Caco-2 (cell line): ENCODE measurements at regions not wholly inside any gene's neighbourhood (a gene's known extent, or its start where the extent isn't known, plus 50 kb on each side); places are given as distances from the start of the nearest gene placed in this dataset.

Experiments used
- BruUV-seq: library from RNA; stranded (reverse); fragments of 400-500 nt; replicated peaks from 2 replicates; lab custom pipeline; 2021; lab: Mats Ljungman, UMichigan
- CTCF ChIA-PET: fragments of 300-600 bp; sonication (Branson Sonifier 250); formaldehyde crosslinking; loops from one replicate; lab custom pipeline; 2022; ENCODE audit warnings: antibody characterized with exemption; lab: Charles Lee
- POLR2A ChIA-PET: fragments of 300-600 bp; sonication (Branson Sonifier 250); formaldehyde crosslinking; loops from one replicate; lab custom pipeline; 2022; ENCODE audit warnings: antibody characterized with exemption; lab: Charles Lee
- DNase-seq, 2 experiments: peaks; one replicate each; pipeline versions ENCODE4 v3.0.0 to v3.0.0-alpha.2; 2020 to 2022
- H3K27me3 ChIP-seq: replicated peaks from 2 replicates; pipeline ENCODE4 v1.6.0; 2011; ENCODE audit warnings: low read length; ENCODE audit not compliant: control insufficient read depth, insufficient read depth
- H3K36me3 ChIP-seq: 2 replicates; pipeline ENCODE4 v1.5.1; 2011; ENCODE audit warnings: low read length; ENCODE audit not compliant: control insufficient read depth, insufficient read depth
- H3K4me1 ChIP-seq: fragments of 250-450 bp; sonication (Bioruptor Pico); 2 replicates; pipeline ENCODE4 v1.5.1; 2020; ENCODE audit warnings: mild to moderate bottlenecking
- H3K4me3 ChIP-seq: 2 replicates; pipeline ENCODE4 v1.5.1; 2011; ENCODE audit warnings: low read depth, mild to moderate bottlenecking, control low read depth, low read length
- H3K9me3 ChIP-seq: fragments of 250-450 bp; sonication (Bioruptor Pico); 2 replicates; pipeline ENCODE4 v1.5.1; 2020; ENCODE audit warnings: mild to moderate bottlenecking, moderate library complexity
- H3K27ac Mint-ChIP-seq: one replicate; pipeline ENCODE4 v1.8.0; 2022; ENCODE audit warnings: mixed read lengths; ENCODE audit not compliant: unreplicated experiment
- H3K27me3 Mint-ChIP-seq: one replicate; pipeline ENCODE4 v1.8.0; 2022; ENCODE audit warnings: mixed read lengths; ENCODE audit not compliant: insufficient read depth, unreplicated experiment
- H3K36me3 Mint-ChIP-seq: one replicate; pipeline ENCODE4 v1.8.0; 2022; ENCODE audit warnings: mild to moderate bottlenecking, mixed read lengths; ENCODE audit not compliant: insufficient read depth, unreplicated experiment
- H3K4me1 Mint-ChIP-seq: one replicate; pipeline ENCODE4 v1.8.0; 2022; ENCODE audit warnings: low read depth, mixed read lengths; ENCODE audit not compliant: unreplicated experiment
- H3K4me3 Mint-ChIP-seq: one replicate; pipeline ENCODE4 v1.8.0; 2022; ENCODE audit warnings: mild to moderate bottlenecking, moderate library complexity, mixed read lengths; ENCODE audit not compliant: unreplicated experiment
- H3K9me3 Mint-ChIP-seq: one replicate; pipeline ENCODE4 v1.8.0; 2022; ENCODE audit warnings: mixed read lengths; ENCODE audit not compliant: unreplicated experiment
- CTCF ChIP-seq, 2 experiments: fragments of 200-600 bp in 1 of 2; IDR thresholded peaks; 1 replicate in 1 of 2; 2 replicates in 1 of 2; pipeline versions ENCODE4 v1.5.1 to v1.8.0; 2011 to 2022; ENCODE audit warnings: antibody characterized with exemption in 1 of 2, control low read depth in 1 of 2, inconsistent platforms in 1 of 2, low read depth in 1 of 2, low read length in 1 of 2, mild to moderate bottlenecking in 1 of 2, moderate library complexity in 1 of 2; ENCODE audit not compliant: insufficient read depth in 1 of 2, severe bottlenecking in 1 of 2, unreplicated experiment in 1 of 2
- intact Hi-C: fragments of 100-400 bp; cut with micrococcal nuclease; formaldehyde crosslinking; loops from one replicate; pipeline ENCODE4 v1.10.0; 2022; ENCODE audit not compliant: unreplicated experiment

DNA sequence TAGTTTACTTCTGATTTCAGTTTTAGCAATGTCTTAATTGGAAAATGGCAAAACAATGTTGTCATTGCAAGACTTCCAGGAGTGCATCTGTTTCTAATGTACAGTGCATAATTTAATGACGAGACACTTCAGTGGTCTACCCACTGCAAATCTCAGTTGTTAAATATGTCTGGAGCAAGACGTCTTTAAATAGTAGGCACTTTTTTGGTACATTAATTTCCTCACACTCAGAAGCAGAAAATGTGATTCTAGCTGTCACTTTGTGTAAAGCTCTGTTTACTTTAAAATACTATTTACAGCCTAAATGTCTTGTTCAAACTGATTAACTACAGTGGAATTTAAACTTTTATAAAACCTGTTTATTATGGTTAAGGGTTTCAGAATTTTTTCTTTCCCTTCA lies 815.5 kb downstream of the TLE1 start:
- Histone ChIP-seq H3K27me3 (no peaks in the 10 kb centered on the region), H3K4me3 (no peak overlapping the region), H3K4me1 (no peaks in the 10 kb centered on the region), H3K9me3 (no peaks in the 10 kb centered on the region), H3K36me3 (no peaks in the 10 kb centered on the region)
- ChIA-PET POLR2A (no interaction called here), CTCF (no interaction called here)
- Mint-ChIP-seq H3K4me1 (no peaks in the 10 kb centered on the region), H3K27ac (no peak overlapping the region), H3K4me3 (no peak overlapping the region), H3K27me3 (no peaks in the 10 kb centered on the region), H3K36me3 (no peaks in the 10 kb centered on the region), H3K9me3 (no peaks in the 10 kb centered on the region)
- no peak for DNase-seq
- no peak for TF ChIP-seq CTCF (IDR thresholded peaks at IDR 0.05; ENCODE audit: insufficient read depth in 1 of 2, low read depth in 1 of 2, low read length in 1 of 2, severe bottlenecking in 1 of 2, unreplicated experiment in 1 of 2)
- intact Hi-C loops: loop anchor here (5.0 to 10.0 kb wide), 4 partner anchors 571 to 978 kb away; partner anchors contain the start of gene TLE1
- BruUV-seq: no TSS peak

- Histone ChIP-seq H3K9me3 (no peaks in the 10 kb centered on the region), H3K27me3 (no peaks in the 10 kb centered on the region), H3K4me3 (no peak overlapping the region), H3K36me3 (no peaks in the 10 kb centered on the region), H3K4me1 (no peaks in the 10 kb centered on the region)
- no peaks in the 10 kb centered on the region for H3K9me3 Mint-ChIP-seq
- intact Hi-C loops: loop anchor here (5.0 to 10.0 kb wide), 4 partner anchors 573 to 981 kb away; partner anchors contain the start of gene TLE1
- no peak for TF ChIP-seq CTCF (IDR thresholded peaks at IDR 0.05; ENCODE audit: insufficient read depth in 1 of 2, low read depth in 1 of 2, low read length in 1 of 2, severe bottlenecking in 1 of 2, unreplicated experiment in 1 of 2)
- H3K27me3 Mint-ChIP-seq: no peaks in the 10 kb centered on the region
- BruUV-seq: no TSS peak
- no peak overlapping the region for H3K27ac Mint-ChIP-seq
- ChIA-PET CTCF (no interaction called here), POLR2A (no interaction called here)
- no peaks in the 10 kb centered on the region for H3K36me3 Mint-ChIP-seq
- no peak overlapping the region for H3K4me3 Mint-ChIP-seq
- DNase-seq: no peak
- no peaks in the 10 kb centered on the region for H3K4me1 Mint-ChIP-seq
Measured at GRCh38 chr9:80871596-80871995, 817.8 kb downstream of the TLE1 start.

GRCh38 chr9:80867731-80868130 lies 821.6 kb downstream of the TLE1 start:
- H3K36me3 Mint-ChIP-seq: no peaks in the 10 kb centered on the region
- Histone ChIP-seq H3K9me3 (no peaks in the 10 kb centered on the region), H3K36me3 (no peaks in the 10 kb centered on the region), H3K4me3 (no peak overlapping the region), H3K27me3 (no peaks in the 10 kb centered on the region), H3K4me1 (no peaks in the 10 kb centered on the region)
- H3K9me3 Mint-ChIP-seq: no peaks in the 10 kb centered on the region
- H3K4me1 Mint-ChIP-seq: no peaks in the 10 kb centered on the region
- H3K27me3 Mint-ChIP-seq: no peaks in the 10 kb centered on the region
- DNase-seq: no peak
- no TSS peak for BruUV-seq
- no peak for TF ChIP-seq CTCF (IDR thresholded peaks at IDR 0.05; ENCODE audit: insufficient read depth in 1 of 2, low read depth in 1 of 2, low read length in 1 of 2, severe bottlenecking in 1 of 2, unreplicated experiment in 1 of 2)
- no peak overlapping the region for H3K27ac Mint-ChIP-seq
- ChIA-PET POLR2A (no interaction called here), CTCF (no interaction called here)
- intact Hi-C loops: no loop called here
- H3K4me3 Mint-ChIP-seq: no peak overlapping the region
